ENCODE measurements at regions not wholly inside any gene's neighbourhood (a gene's known extent, or its start where the extent isn't known, plus 50 kb on each side); places are given as distances from the start of the nearest gene placed in this dataset.

- H3K36me3 ChIP-seq (ENCODE audit: insufficient read depth, low read length), result no peaks in the 10 kb centered on the region
- H3K4me2 ChIP-seq (ENCODE audit: low read depth, low read length, poor library complexity, severe bottlenecking), result no peak overlapping the region
These were observed 82.1 kb downstream of the ADRA2C start for GRCh38 chr4:3848323-3848722.

GRCh38 chr4:3849140-3849539 lies 83.0 kb downstream of the ADRA2C start:
- Histone ChIP-seq H3K4me2 (ENCODE audit: low read depth, low read length, poor library complexity, severe bottlenecking) (no peak overlapping the region), H3K4me3 (ENCODE audit: low read length, poor library complexity, severe bottlenecking) (no peak overlapping the region), H4K20me1 (ENCODE audit: insufficient read depth, low read length, poor library complexity, severe bottlenecking) (no peaks in the 10 kb centered on the region), H3K27me3 (ENCODE audit: insufficient read depth, low read length, poor library complexity, severe bottlenecking) (no peaks in the 10 kb centered on the region), H2AFZ (ENCODE audit: low read length) (no peak overlapping the region), H3K79me2 (ENCODE audit: insufficient read depth, low read length) (no peaks in the 10 kb centered on the region), H3K36me3 (ENCODE audit: insufficient read depth, low read length) (no peaks in the 10 kb centered on the region), H3K4me1 (ENCODE audit: insufficient read depth, low read length, poor library complexity, severe bottlenecking) (no peaks in the 10 kb centered on the region), H3K9ac (ENCODE audit: low read depth, low read length, poor library complexity, severe bottlenecking) (no peak overlapping the region), H3K9me2 (replicated peaks; ENCODE audit: low read depth, low read length) (no peaks in the 10 kb centered on the region), H3F3A (ENCODE audit: low read depth) (no peaks in the 10 kb centered on the region), H3K9me3 (ENCODE audit: insufficient read depth, low read depth, low read length) (no peaks in the 10 kb centered on the region)
- TF ChIP-seq EZH2phosphoT487 (IDR thresholded peaks at IDR 0.05; ENCODE audit: borderline replicate concordance) (no peak), CTCF (conservative IDR thresholded peaks at IDR 0.05; ENCODE audit: low read length) (no peak)

More at GRCh38 chr4:3848323-3848722, 82.1 kb downstream of the ADRA2C start:
- Histone ChIP-seq H3K79me2 (ENCODE audit: insufficient read depth, low read length) (no peaks in the 10 kb centered on the region), H3K9ac (ENCODE audit: low read depth, low read length, poor library complexity, severe bottlenecking) (no peak overlapping the region), H2AFZ (ENCODE audit: low read length) (no peak overlapping the region), H3K27me3 (ENCODE audit: insufficient read depth, low read length, poor library complexity, severe bottlenecking) (no peaks in the 10 kb centered on the region), H3K4me1 (ENCODE audit: insufficient read depth, low read length, poor library complexity, severe bottlenecking) (no peaks in the 10 kb centered on the region), H4K20me1 (ENCODE audit: insufficient read depth, low read length, poor library complexity, severe bottlenecking) (no peaks in the 10 kb centered on the region), H3K9me2 (replicated peaks; ENCODE audit: low read depth, low read length) (no peaks in the 10 kb centered on the region), H3K9me3 (ENCODE audit: insufficient read depth, low read depth, low read length) (no peaks in the 10 kb centered on the region), H3K4me3 (ENCODE audit: low read length, poor library complexity, severe bottlenecking) (no peak overlapping the region), H3F3A (ENCODE audit: low read depth) (no peaks in the 10 kb centered on the region)
- no peak for TF ChIP-seq CTCF (conservative IDR thresholded peaks at IDR 0.05; ENCODE audit: low read length)
- TF ChIP-seq EZH2phosphoT487 (IDR thresholded peaks at IDR 0.05; ENCODE audit: borderline replicate concordance), result no peak

GRCh38 chr4:3850128-3850527 lies 83.9 kb downstream of the ADRA2C start:
- Histone ChIP-seq H3K9me3 (ENCODE audit: insufficient read depth, low read depth, low read length) (no peaks in the 10 kb centered on the region), H3K4me3 (ENCODE audit: low read length, poor library complexity, severe bottlenecking) (no peak overlapping the region), H3K9me2 (replicated peaks; ENCODE audit: low read depth, low read length) (no peaks in the 10 kb centered on the region), H3K4me2 (ENCODE audit: low read depth, low read length, poor library complexity, severe bottlenecking) (no peak overlapping the region), H4K20me1 (ENCODE audit: insufficient read depth, low read length, poor library complexity, severe bottlenecking) (no peaks in the 10 kb centered on the region), H3F3A (ENCODE audit: low read depth) (no peaks in the 10 kb centered on the region), H3K27me3 (ENCODE audit: insufficient read depth, low read length, poor library complexity, severe bottlenecking) (no peaks in the 10 kb centered on the region), H3K4me1 (ENCODE audit: insufficient read depth, low read length, poor library complexity, severe bottlenecking) (no peaks in the 10 kb centered on the region), H3K9ac (ENCODE audit: low read depth, low read length, poor library complexity, severe bottlenecking) (no peak overlapping the region), H2AFZ (ENCODE audit: low read length) (no peak overlapping the region), H3K79me2 (ENCODE audit: insufficient read depth, low read length) (no peaks in the 10 kb centered on the region), H3K36me3 (ENCODE audit: insufficient read depth, low read length) (no peaks in the 10 kb centered on the region)
- TF ChIP-seq EZH2phosphoT487 (IDR thresholded peaks at IDR 0.05; ENCODE audit: borderline replicate concordance), result no peak
- no peak for TF ChIP-seq CTCF (conservative IDR thresholded peaks at IDR 0.05; ENCODE audit: low read length)

Measured in Loucy (cell line).